H1 (cell line): ENCODE measurements at regions not wholly inside any gene's neighbourhood (a gene's known extent, or its start where the extent isn't known, plus 50 kb on each side); places are given as distances from the start of the nearest gene placed in this dataset.

Experiments used
- CTCF ChIA-PET: fragments of 300-600 bp; sonication (Branson Sonifier 250); formaldehyde crosslinking; loops from one replicate; lab custom pipeline; 2021; ENCODE audit not compliant: partially characterized antibody; lab: Charles Lee
- POLR2A ChIA-PET: fragments of 300-600 bp; sonication (Branson Sonifier 250); formaldehyde crosslinking; loops from one replicate; lab custom pipeline; 2021; ENCODE audit warnings: inconsistent platforms; ENCODE audit not compliant: partially characterized antibody; lab: Charles Lee
- DNase-seq, 2 experiments: peaks; one replicate each; pipeline versions ENCODE4 v3.0.0 to v3.0.0-alpha.2; 2010 to 2022; ENCODE audit warnings: low spot score in 2 of 2, low read depth in 1 of 2, mixed read lengths in 1 of 2
- FAIRE-seq: peaks from 2 replicates; lab custom pipeline; 2011; peaks lifted over from hg19 to GRCh38; lab: Jason Lieb, UNC
- H2AFZ ChIP-seq: 2 replicates; pipeline ENCODE4 v1.8.1; 2012; ENCODE audit warnings: low read length, inconsistent platforms
- H2AK5ac ChIP-seq: 2 replicates; pipeline ENCODE4 v1.6.1; 2013; ENCODE audit warnings: low read depth, low read length
- H2BK120ac ChIP-seq: replicated peaks from 2 replicates; pipeline ENCODE3; 2013; ENCODE audit warnings: low read depth, low read length, inconsistent platforms
- H2BK12ac ChIP-seq: 2 replicates; pipeline ENCODE4 v1.6.1; 2013; ENCODE audit warnings: low read depth, low read length
- H2BK15ac ChIP-seq: 2 replicates; pipeline ENCODE4 v1.6.1; 2013; ENCODE audit warnings: low read length
- H2BK20ac ChIP-seq: 2 replicates; pipeline ENCODE4 v1.6.1; 2013; ENCODE audit warnings: low read length
- H2BK5ac ChIP-seq: 2 replicates; pipeline ENCODE4 v1.6.1; 2013; ENCODE audit warnings: low read depth, low read length
- H3K14ac ChIP-seq: 2 replicates; pipeline ENCODE4 v1.6.1; 2013; ENCODE audit warnings: inconsistent platforms; ENCODE audit not compliant: insufficient read length
- H3K18ac ChIP-seq: 2 replicates; pipeline ENCODE4 v1.6.1; 2013; ENCODE audit warnings: low read length; ENCODE audit errors: extremely low read depth
- H3K23ac ChIP-seq: 2 replicates; pipeline ENCODE4 v1.6.1; 2013; ENCODE audit warnings: inconsistent platforms; ENCODE audit not compliant: insufficient read length
- H3K23me2 ChIP-seq: 2 replicates; pipeline ENCODE4 v1.6.1; 2013; ENCODE audit warnings: low read depth, low read length
- H3K27ac ChIP-seq: 2 replicates; pipeline ENCODE4 v1.6.1; 2011; ENCODE audit warnings: low read depth, low read length, inconsistent platforms
- H3K27me3 ChIP-seq, 4 experiments: replicated peaks in 1 of 4; 1 replicate in 1 of 4; 2 replicates in 3 of 4; pipeline versions ENCODE4 v1.6.1 to v1.8.1; 2011 to 2013; ENCODE audit warnings: low read length in 3 of 4, mild to moderate bottlenecking in 3 of 4, inconsistent platforms in 2 of 4, mixed read lengths in 2 of 4, moderate library complexity in 1 of 4; ENCODE audit not compliant: control insufficient read depth in 3 of 4, insufficient read depth in 3 of 4; ENCODE audit errors: extremely low read depth in 1 of 4
- H3K36me3 ChIP-seq, 4 experiments: 2 replicates each; pipeline versions ENCODE4 v1.6.1 to v1.8.1; 2011 to 2013; ENCODE audit warnings: mild to moderate bottlenecking in 4 of 4, low read length in 3 of 4, moderate library complexity in 2 of 4, control low read depth in 1 of 4, inconsistent platforms in 1 of 4; ENCODE audit not compliant: insufficient read depth in 4 of 4, control insufficient read depth in 2 of 4
- H3K4ac ChIP-seq: replicated peaks from 2 replicates; pipeline ENCODE3; 2013; ENCODE audit warnings: low read length, low read depth, mixed read lengths, inconsistent platforms; ENCODE audit not compliant: insufficient read length
- H3K4me1 ChIP-seq, 4 experiments: replicated peaks in 1 of 4; 1 replicate in 1 of 4; 2 replicates in 3 of 4; pipeline versions ENCODE4 v1.6.1 to v1.8.1; 2011 to 2013; ENCODE audit warnings: low read length in 3 of 4, inconsistent platforms in 2 of 4, mixed read lengths in 1 of 4; ENCODE audit not compliant: insufficient read depth in 4 of 4, control insufficient read depth in 3 of 4
- H3K4me2 ChIP-seq, 2 experiments: 2 replicates each; pipeline versions ENCODE4 v1.6.1 to v1.8.1; 2011 to 2013; ENCODE audit warnings: low read depth in 2 of 2, low read length in 2 of 2, control low read depth in 1 of 2, inconsistent platforms in 1 of 2, mild to moderate bottlenecking in 1 of 2; ENCODE audit not compliant: insufficient read depth in 1 of 2
- H3K4me3 ChIP-seq, 4 experiments: fragments of 200-600, 300-600 bp in 1 of 4; sonication (generic), shearing (Covaris generic), sonication (Bioruptor Twin) in 1 of 4; 2 replicates each; pipeline versions ENCODE4 v1.5.1 to v1.8.1; 2011 to 2016; ENCODE audit warnings: low read length in 4 of 4, low read depth in 3 of 4, control low read depth in 2 of 4, inconsistent platforms in 2 of 4, mild to moderate bottlenecking in 2 of 4, mixed read lengths in 1 of 4, moderate library complexity in 1 of 4; ENCODE audit not compliant: insufficient read depth in 2 of 4; ENCODE audit errors: extremely low read depth in 1 of 4
- H3K56ac ChIP-seq: replicated peaks from 2 replicates; pipeline ENCODE3; 2013; ENCODE audit warnings: low read depth, mild to moderate bottlenecking, mixed read lengths, low read length, inconsistent platforms; ENCODE audit not compliant: insufficient read length
- H3K79me1 ChIP-seq: 2 replicates; pipeline ENCODE4 v1.6.1; 2013; ENCODE audit warnings: low read depth, low read length, control low read depth
- H3K79me2 ChIP-seq, 2 experiments: 2 replicates each; pipeline versions ENCODE4 v1.6.1 to v1.8.1; 2012 to 2013; ENCODE audit warnings: low read length in 2 of 2, mild to moderate bottlenecking in 2 of 2, inconsistent platforms in 1 of 2; ENCODE audit not compliant: insufficient read depth in 2 of 2, control insufficient read depth in 1 of 2
- H3K9ac ChIP-seq, 4 experiments: replicated peaks in 1 of 4; 1 replicate in 1 of 4; 2 replicates in 3 of 4; pipeline versions ENCODE4 v1.6.1 to v1.8.1; 2011 to 2013; ENCODE audit warnings: low read depth in 3 of 4, low read length in 3 of 4, control low read depth in 2 of 4, mild to moderate bottlenecking in 2 of 4, moderate library complexity in 2 of 4, inconsistent platforms in 1 of 4; ENCODE audit errors: extremely low read depth in 1 of 4
- H3K9me3 ChIP-seq, 2 experiments: 2 replicates each; pipeline versions ENCODE4 v1.6.1 to v1.8.1; 2012 to 2013; ENCODE audit warnings: mild to moderate bottlenecking in 2 of 2, moderate library complexity in 2 of 2, control low read depth in 1 of 2, inconsistent platforms in 1 of 2, low read depth in 1 of 2, low read length in 1 of 2, mixed read lengths in 1 of 2; ENCODE audit not compliant: insufficient read depth in 2 of 2
- H4K20me1 ChIP-seq, 2 experiments: replicated peaks in 1 of 2; 2 replicates each; pipeline versions ENCODE3 to v1.8.1; 2011 to 2013; ENCODE audit warnings: inconsistent platforms in 2 of 2, low read length in 2 of 2, mild to moderate bottlenecking in 1 of 2; ENCODE audit not compliant: insufficient read depth in 2 of 2, control insufficient read depth in 1 of 2
- H4K5ac ChIP-seq: 2 replicates; pipeline ENCODE4 v1.6.1; 2013; ENCODE audit warnings: low read length, low read depth, mixed read lengths, inconsistent platforms; ENCODE audit not compliant: insufficient read length
- H4K8ac ChIP-seq: 2 replicates; pipeline ENCODE4 v1.8.0; 2013; ENCODE audit warnings: mild to moderate bottlenecking, moderate library complexity, low read length, inconsistent platforms; ENCODE audit not compliant: insufficient read depth; ENCODE audit errors: extremely low read depth
- H4K91ac ChIP-seq: replicated peaks from 2 replicates; pipeline ENCODE3; 2013; ENCODE audit warnings: low read length, mixed read lengths, inconsistent platforms; ENCODE audit not compliant: insufficient read length
- CEBPB ChIP-seq: IDR thresholded peaks from 2 replicates; pipeline ENCODE4 v1.6.1; 2012; ENCODE audit warnings: low read depth, low read length
- CTCF ChIP-seq, 3 experiments: IDR thresholded peaks; 1 replicate in 2 of 3; 2 replicates in 1 of 3; pipeline versions ENCODE4 v1.5.1 to v1.6.1; 2011; ENCODE audit warnings: low read length in 3 of 3, mild to moderate bottlenecking in 3 of 3, inconsistent platforms in 2 of 3, low read depth in 1 of 3, moderate library complexity in 1 of 3; ENCODE audit not compliant: insufficient read depth in 1 of 3; ENCODE audit errors: control extremely low read depth in 1 of 3
- E2F6 ChIP-seq: IDR thresholded peaks from 2 replicates; pipeline ENCODE4 v1.6.1; 2012; ENCODE audit warnings: inconsistent platforms
- KDM1A ChIP-seq: fragments of 200-600, 300-600 bp; sonication (generic); IDR thresholded peaks from 2 replicates; pipeline ENCODE4 v1.7.1; 2016; ENCODE audit warnings: mild to moderate bottlenecking, low read length, borderline replicate concordance
- POLR2A ChIP-seq, 2 experiments: IDR thresholded peaks; 1 replicate in 1 of 2; 2 replicates in 1 of 2; pipeline ENCODE4 v1.6.1; 2011; ENCODE audit warnings: low read depth in 2 of 2, low read length in 2 of 2, mild to moderate bottlenecking in 2 of 2; ENCODE audit errors: control extremely low read depth in 1 of 2
- RNF2 ChIP-seq: fragments of 200-900, 300-1000 bp; sonication (generic); IDR thresholded peaks from 2 replicates; pipeline ENCODE4 v1.7.1; 2016; ENCODE audit warnings: borderline replicate concordance, low read depth, mild to moderate bottlenecking, antibody characterized with exemption, low read length; ENCODE audit not compliant: poor library complexity, severe bottlenecking; ENCODE audit errors: missing control alignments
- RXRA ChIP-seq: IDR thresholded peaks from 2 replicates; pipeline ENCODE4 v1.6.1; 2011; ENCODE audit warnings: low read depth, mild to moderate bottlenecking, low read length, moderate library complexity; ENCODE audit not compliant: insufficient read depth
- SUZ12 ChIP-seq: fragments of 200-600 bp; sonication (generic); IDR thresholded peaks from 2 replicates; pipeline ENCODE4 v1.6.1; 2012; ENCODE audit warnings: mild to moderate bottlenecking, inconsistent platforms, low read length, moderate library complexity, mixed read lengths
- TCF12 ChIP-seq: IDR thresholded peaks from 2 replicates; pipeline ENCODE4 v1.6.1; 2011; ENCODE audit warnings: low read depth, mild to moderate bottlenecking, low read length
- TEAD4 ChIP-seq: IDR thresholded peaks from 2 replicates; pipeline ENCODE4 v1.6.1; 2012; ENCODE audit warnings: low read depth, low read length, inconsistent platforms, mixed read lengths
- USF2 ChIP-seq: IDR thresholded peaks from 2 replicates; pipeline ENCODE4 v1.6.1; 2011; ENCODE audit warnings: low read length, improper control_type of control experiment
- WGBS, 2 experiments: shearing (Covaris generic) in 1 of 2; methylation state at CpG; one replicate each; pipeline versions ENCODE4 v1.1.6 to v1.1.7; 2013 to 2015; ENCODE audit warnings: low lambda C conversion rate in 2 of 2, mixed read lengths in 2 of 2, inconsistent platforms in 1 of 2, low coverage in 1 of 2, missing lambda C conversion rate in 1 of 2; ENCODE audit not compliant: insufficient replicate concordance in 2 of 2, insufficient coverage in 1 of 2, insufficient read length in 1 of 2; ENCODE audit errors: extremely low coverage in 1 of 2, missing lambda C conversion rate in 1 of 2; 5-methylcytosine and 5-hydroxymethylcytosine counted together

GRCh38 chr11:28956446-28956845 is 848.3 kb downstream of the METTL15 start:
- no peak overlapping the region for H2AK5ac ChIP-seq
- H2BK20ac ChIP-seq = no peak overlapping the region
- no peak overlapping the region for H3K9ac ChIP-seq
- H2AFZ ChIP-seq = no peak overlapping the region
- WGBS, 2 experiments = 93% methylated on average over 3 of the region's 3 CpGs; no CpG with 5 or more reads in 1 of the 2 experiments
- no peak overlapping the region for H3K27ac ChIP-seq
- H3K4ac ChIP-seq = no peak overlapping the region
- DNase-seq (no peak), FAIRE-seq (no peak)
- ChIA-PET CTCF (no interaction called here), POLR2A (no interaction called here)
- no peaks in the 10 kb centered on the region for H4K20me1 ChIP-seq
- H4K5ac ChIP-seq = no peak overlapping the region
- no peak overlapping the region for H2BK120ac ChIP-seq
- H4K91ac ChIP-seq = no peak overlapping the region
- H3K27me3 ChIP-seq = no peaks in the 10 kb centered on the region
- no peak overlapping the region for H3K4me3 ChIP-seq
- H3K36me3 ChIP-seq = no peaks in the 10 kb centered on the region
- no peaks in the 10 kb centered on the region for H3K9me3 ChIP-seq
- H3K14ac ChIP-seq = no peak overlapping the region
- H3K4me1 ChIP-seq = no peaks in the 10 kb centered on the region
- no peaks in the 10 kb centered on the region for H3K79me1 ChIP-seq
- H2BK12ac ChIP-seq = no peak overlapping the region
- H3K23me2 ChIP-seq = no peaks in the 10 kb centered on the region
- no peak overlapping the region for H2BK15ac ChIP-seq
- no peak overlapping the region for H3K56ac ChIP-seq
- no peak overlapping the region for H4K8ac ChIP-seq
- no peaks in the 10 kb centered on the region for H3K79me2 ChIP-seq
- H2BK5ac ChIP-seq = no peak overlapping the region
- no peak overlapping the region for H3K4me2 ChIP-seq
- no peak overlapping the region for H3K23ac ChIP-seq
- H3K18ac ChIP-seq = no peak overlapping the region
- TF ChIP-seq CEBPB (no peak), POLR2A (IDR thresholded peaks at IDR 0.05; ENCODE audit: control extremely low read depth in 1 of 2, low read depth in 2 of 2, low read length in 2 of 2) (no peak), USF2 (no peak), TCF12 (no peak), RNF2 (no peak), KDM1A (no peak), RXRA (no peak), SUZ12 (no peak), CTCF (IDR thresholded peaks at IDR 0.05; ENCODE audit: control extremely low read depth in 1 of 3, insufficient read depth in 1 of 3, low read depth in 1 of 3, low read length in 3 of 3) (no peak), TEAD4 (no peak), E2F6 (no peak)
